HG03432 (cell line): ENCODE measurements at regions not wholly inside any gene's neighbourhood (a gene's known extent, or its start where the extent isn't known, plus 50 kb on each side); places are given as distances from the start of the nearest gene placed in this dataset.

Experiments used
- ATAC-seq: cut with Tn5 transposase; IDR thresholded peaks from one replicate; pipeline ENCODE4 v1.9.1; 2021; ENCODE audit warnings: mild to moderate bottlenecking, moderate library complexity; ENCODE audit not compliant: unreplicated experiment

GRCh38 chr17:73694491-73694890, 50.2 kb upstream of the SDK2 start:
- no peak for ATAC-seq

- no peak for ATAC-seq
These were observed 50.9 kb upstream of the SDK2 start for GRCh38 chr17:73695035-73695738.

DNA sequence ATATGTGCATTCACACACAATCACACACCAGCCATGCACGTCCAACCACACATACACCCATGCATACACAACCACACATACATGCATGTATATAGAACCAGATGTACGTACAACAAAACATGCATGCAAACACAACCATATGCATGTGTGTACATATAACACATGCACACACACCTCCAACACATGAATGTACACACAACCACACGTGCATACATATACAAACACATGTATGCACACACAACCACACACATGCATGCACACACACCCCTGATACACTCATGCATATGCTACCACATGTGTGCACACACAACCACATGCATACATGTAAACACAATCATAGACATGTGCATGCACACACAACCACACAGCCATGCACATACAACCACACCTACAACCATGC, 52.0 kb upstream of the SDK2 start:
- no peak for ATAC-seq

GRCh38 chr17:73697872-73698271, 53.6 kb upstream of the SDK2 start:
- no peak for ATAC-seq

GRCh38 chr17:73698966-73699365, 54.7 kb upstream of the SDK2 start:
- ATAC-seq, result no peak

DNA sequence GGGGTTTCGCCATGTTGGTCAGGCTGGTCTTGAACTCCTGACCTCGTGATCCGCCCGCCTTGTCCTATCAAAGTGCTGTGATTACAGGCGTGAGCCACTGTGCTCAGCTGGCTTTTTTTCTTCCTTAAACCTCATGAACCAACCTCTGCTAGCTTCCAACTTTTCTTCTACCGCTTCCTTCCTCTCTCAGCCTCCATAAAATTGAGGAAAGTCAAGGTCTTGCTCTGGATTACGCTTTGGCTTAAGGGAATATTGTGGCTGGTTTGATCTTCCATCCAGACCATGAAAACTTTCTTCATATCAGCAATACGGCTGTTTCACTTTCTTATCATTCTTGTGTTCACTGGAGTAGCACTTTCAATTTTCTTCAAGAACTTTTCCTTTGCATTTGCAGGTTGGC, 57.5 kb upstream of the SDK2 start:
- no peak for ATAC-seq

- ATAC-seq, result no peak
These were observed 58.9 kb upstream of the SDK2 start for GRCh38 chr17:73703192-73703591.

- no peak for ATAC-seq
These were observed 59.7 kb upstream of the SDK2 start for GRCh38 chr17:73703917-73704316.

- no peak for ATAC-seq
These were observed 61.3 kb upstream of the SDK2 start for GRCh38 chr17:73705594-73705993.

DNA sequence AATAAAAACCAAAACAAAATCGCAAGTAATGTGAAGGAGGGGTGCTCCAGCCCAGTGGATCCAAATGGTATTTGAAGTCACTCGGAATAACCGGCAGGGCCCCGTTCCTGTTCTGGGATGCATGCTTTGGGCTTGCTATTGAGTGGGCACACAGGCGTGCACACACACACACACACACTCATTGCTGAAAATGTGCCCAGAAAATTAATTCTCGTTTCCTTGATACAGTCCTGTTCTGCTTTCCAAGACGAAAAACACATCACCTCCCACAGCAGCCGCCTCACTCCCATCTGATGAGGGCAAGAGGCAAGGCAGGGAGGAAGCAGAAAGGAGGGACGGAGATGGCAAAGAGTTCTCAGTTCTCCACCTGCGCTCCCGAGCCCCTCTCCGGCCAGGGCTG, 62.2 kb upstream of the SDK2 start:
- no peak for ATAC-seq

DNA sequence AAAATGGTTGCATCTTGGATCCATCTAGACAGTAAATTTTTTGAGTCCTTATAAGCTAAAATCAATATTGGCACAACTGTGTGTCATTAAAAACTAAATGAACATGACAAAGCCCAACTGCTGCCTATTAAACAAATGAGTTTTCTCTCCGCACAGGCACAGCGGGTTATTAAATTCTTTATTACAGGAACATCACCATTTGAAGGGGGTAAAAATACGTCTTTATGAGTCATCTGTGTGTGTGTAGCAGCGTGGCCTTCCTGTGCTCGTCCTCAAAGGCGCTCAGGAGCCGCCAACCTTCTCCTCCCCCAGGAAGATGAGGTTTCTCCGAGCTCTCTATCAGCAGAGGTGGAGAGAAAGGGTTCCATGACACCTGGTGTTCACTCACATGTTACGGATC, 62.6 kb upstream of the SDK2 start:
- ATAC-seq, result no peak

GRCh38 chr17:73707358-73707757, 63.1 kb upstream of the SDK2 start:
- ATAC-seq, result no peak

- no peak for ATAC-seq
These were observed 65.9 kb upstream of the SDK2 start for GRCh38 chr17:73710095-73710592.

GRCh38 chr17:73711184-73711583, 66.9 kb upstream of the SDK2 start:
- peak; percentile 83 for ATAC-seq

DNA sequence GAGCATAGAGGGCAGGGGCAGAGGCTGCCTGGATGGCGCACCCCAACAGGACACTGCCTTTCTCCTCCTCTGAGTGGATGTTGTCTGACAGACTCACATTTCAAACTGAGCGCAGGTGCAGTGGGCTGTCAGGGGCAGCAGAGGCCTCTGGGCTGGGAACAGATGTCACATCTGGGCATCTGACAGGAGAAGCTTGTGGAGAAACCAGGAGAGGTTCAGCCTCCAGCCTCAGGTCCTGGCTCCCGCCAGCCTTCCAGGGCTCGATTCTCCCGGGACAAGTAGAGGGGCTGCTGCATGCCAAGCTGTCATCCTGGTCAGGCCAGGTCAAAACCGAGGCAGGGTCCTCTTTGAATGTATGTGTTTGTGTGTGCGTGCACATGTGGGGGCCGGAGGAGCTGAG, 67.7 kb upstream of the SDK2 start:
- ATAC-seq, result no peak

DNA sequence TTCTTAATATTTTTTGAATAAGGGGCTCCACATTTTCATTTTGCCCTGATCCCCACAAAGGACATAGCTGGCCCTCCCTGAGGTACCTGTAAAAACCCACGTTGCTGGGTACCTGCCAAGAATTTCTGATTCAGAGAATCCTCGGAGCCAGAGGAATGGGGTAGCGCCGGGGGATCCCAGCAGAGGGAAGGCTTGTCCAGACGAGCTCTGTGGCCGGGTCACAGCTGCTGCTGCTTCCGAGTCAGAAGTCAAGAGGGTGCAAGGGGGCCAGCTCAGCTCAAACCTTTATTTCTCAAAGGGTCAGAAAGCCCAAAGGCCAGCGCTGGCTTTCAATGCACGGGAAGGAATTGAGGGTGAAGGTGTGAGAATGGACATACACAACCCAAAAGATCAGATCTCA, 68.9 kb upstream of the SDK2 start:
- no peak for ATAC-seq

- ATAC-seq, result no peak
These were observed 71.5 kb upstream of the SDK2 start for GRCh38 chr17:73715769-73716168.

- ATAC-seq, result no peak
These were observed 73.4 kb upstream of the SDK2 start for GRCh38 chr17:73717690-73718089.

- no peak for ATAC-seq
These were observed 74.1 kb upstream of the SDK2 start for GRCh38 chr17:73718362-73718761.

DNA sequence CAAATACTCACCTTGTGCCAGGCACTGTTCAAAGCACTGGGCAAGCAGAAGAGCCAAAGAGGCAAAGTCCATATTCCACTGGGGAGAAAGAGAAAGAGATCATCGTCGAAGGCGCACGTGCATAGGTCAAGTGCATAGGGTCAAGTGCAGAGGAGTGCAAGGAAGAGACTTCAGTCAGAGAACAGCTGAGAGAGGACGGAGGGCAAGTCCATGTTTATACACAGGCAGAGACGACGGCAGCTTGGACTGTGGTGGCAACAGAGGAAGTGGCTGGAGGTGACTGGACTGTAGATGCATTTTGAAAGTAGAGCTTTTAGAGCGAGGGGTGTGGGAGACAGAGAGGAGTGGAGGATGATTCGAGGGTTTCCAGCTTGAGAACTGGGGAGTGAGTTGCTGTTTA, 74.7 kb upstream of the SDK2 start:
- ATAC-seq, result no peak

DNA sequence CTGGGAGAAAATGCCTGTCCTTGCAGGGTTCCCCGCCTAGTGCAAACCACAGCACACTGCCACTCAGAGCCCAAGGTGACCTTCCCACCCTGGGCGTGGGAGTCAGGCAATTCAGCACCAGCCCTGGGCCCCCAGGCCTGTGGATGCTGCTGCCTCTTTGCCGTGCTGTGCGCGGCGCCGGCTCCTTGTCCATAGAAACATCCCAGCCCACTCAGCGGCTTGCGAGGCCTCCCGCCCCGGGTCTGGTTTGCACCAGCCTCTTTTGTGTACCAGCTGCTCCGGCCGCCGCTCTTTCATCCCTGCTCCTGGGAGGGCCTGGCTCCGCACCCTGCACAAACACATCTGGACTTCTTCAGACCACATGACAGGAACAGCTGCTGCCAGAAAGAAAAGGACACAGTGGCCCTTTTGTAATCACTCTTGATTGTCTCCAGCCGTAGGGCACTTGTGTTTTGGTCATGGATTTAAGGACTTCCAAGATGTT, 75.4 kb upstream of the SDK2 start:
- ATAC-seq, result no peak

GRCh38 chr17:73720187-73720834, 76.1 kb upstream of the SDK2 start:
- no peak for ATAC-seq

GRCh38 chr17:73722165-73722564, 77.9 kb upstream of the SDK2 start:
- ATAC-seq, result no peak
